ENCODE measurements at regions not wholly inside any gene's neighbourhood (a gene's known extent, or its start where the extent isn't known, plus 50 kb on each side); places are given as distances from the start of the nearest gene placed in this dataset.

- Histone ChIP-seq H3K27ac (ENCODE audit: low read depth, low read length) (no peak overlapping the region), H3K23me2 (ENCODE audit: low read depth, low read length) (no peaks in the 10 kb centered on the region; the same call in 1 of the 2 replicates), H2BK5ac (ENCODE audit: low read depth, low read length) (no peak overlapping the region), H3K4me1 (replicated peaks in 1 of 4; ENCODE audit: control insufficient read depth in 3 of 4, insufficient read depth in 4 of 4, low read length in 3 of 4) (peaks cover 3 to 9% (median 4%) of the 10 kb centered on the region in 4 experiments; a peak in 4 of 7 replicates), H2BK12ac (ENCODE audit: low read depth, low read length) (no peak overlapping the region), H4K91ac (replicated peaks; ENCODE audit: insufficient read length, low read length) (no peak overlapping the region), H3K79me2 (ENCODE audit: control insufficient read depth in 1 of 2, insufficient read depth in 2 of 2, low read length in 2 of 2) (no peaks in the 10 kb centered on the region), H3K9ac (replicated peaks in 1 of 4; ENCODE audit: extremely low read depth in 1 of 4, low read depth in 3 of 4, low read length in 3 of 4) (no peak overlapping the region), H4K8ac (ENCODE audit: extremely low read depth, insufficient read depth, low read length) (no peak overlapping the region), H2AK5ac (ENCODE audit: low read depth, low read length) (no peak overlapping the region), H2BK120ac (replicated peaks; ENCODE audit: low read depth, low read length) (no peak overlapping the region), H3K18ac (ENCODE audit: extremely low read depth, low read length) (peak overlapping the region; percentile 33; the same call in 1 of the 2 replicates), H3K36me3 (ENCODE audit: control insufficient read depth in 2 of 4, insufficient read depth in 4 of 4, low read length in 3 of 4) (no peaks in the 10 kb centered on the region; a peak in 2 of 8 replicates), H3K4ac (replicated peaks; ENCODE audit: insufficient read length, low read depth, low read length) (no peak overlapping the region), H3K79me1 (ENCODE audit: low read depth, low read length) (no peaks in the 10 kb centered on the region), H2BK20ac (ENCODE audit: low read length) (no peak overlapping the region), H3K56ac (replicated peaks; ENCODE audit: insufficient read length, low read depth, low read length) (no peak overlapping the region), H4K20me1 (replicated peaks in 1 of 2; ENCODE audit: control insufficient read depth in 1 of 2, insufficient read depth in 2 of 2, low read length in 2 of 2) (no peaks in the 10 kb centered on the region), H3K9me3 (ENCODE audit: insufficient read depth in 2 of 2, low read depth in 1 of 2, low read length in 1 of 2) (peaks cover 8 to 11% of the 10 kb centered on the region in 2 experiments; a peak in 3 of 4 replicates), H4K5ac (ENCODE audit: insufficient read length, low read depth, low read length) (no peak overlapping the region), H3K23ac (ENCODE audit: insufficient read length) (no peak overlapping the region), H3K14ac (ENCODE audit: insufficient read length) (no peak overlapping the region), H2AFZ (ENCODE audit: low read length) (no peak overlapping the region), H3K4me2 (ENCODE audit: insufficient read depth in 1 of 2, low read depth in 2 of 2, low read length in 2 of 2) (no peak overlapping the region; a peak in 1 of 4 replicates), H3K4me3 (ENCODE audit: extremely low read depth in 1 of 4, insufficient read depth in 2 of 4, low read depth in 3 of 4, low read length in 4 of 4) (no peak overlapping the region), H2BK15ac (ENCODE audit: low read length) (no peak overlapping the region), H3K27me3 (replicated peaks in 1 of 4; ENCODE audit: control insufficient read depth in 3 of 4, extremely low read depth in 1 of 4, insufficient read depth in 3 of 4, low read length in 3 of 4) (no peaks in the 10 kb centered on the region)
- ChIA-PET CTCF (ENCODE audit: partially characterized antibody) (interaction anchor here (0.6 to 1.3 kb wide), 2 partner anchors 14 to 119 kb away, joined by 3 read pairs; no protein-coding TSS in a partner anchor), POLR2A (ENCODE audit: partially characterized antibody) (no interaction called here)
- FAIRE-seq (peak; percentile 79), DNase-seq (ENCODE audit: low read depth in 1 of 2, low spot score in 2 of 2) (peak in 1 of 2 experiments; percentile 53)
- 31% methylated on average over 4 of the region's 4 CpGs; no CpG with 5 or more reads in 1 of the 2 experiments for WGBS, 2 experiments (ENCODE audit: extremely low coverage in 1 of 2, insufficient coverage in 1 of 2, insufficient read length in 1 of 2, insufficient replicate concordance in 2 of 2, low coverage in 1 of 2, low lambda C conversion rate in 2 of 2, missing lambda C conversion rate in 1 of 2)
- TF ChIP-seq RAD21 (IDR thresholded peaks at IDR 0.05 in 1 of 2, conservative IDR thresholded peaks at IDR 0.05 in 1 of 2; ENCODE audit: low read depth in 2 of 2, low read length in 2 of 2) (0 out of 4 replicates have a peak, but pooled peaks of 1 of the 2 experiments have one; percentile 2), TEAD4 (IDR thresholded peaks at IDR 0.05; ENCODE audit: low read depth, low read length) (peak; percentile 44; the same call in 1 of the 2 replicates), GABPA (IDR thresholded peaks at IDR 0.05; ENCODE audit: borderline replicate concordance, insufficient read depth, low read length) (no peak), ATF3 (IDR thresholded peaks at IDR 0.05; ENCODE audit: insufficient read depth, low read depth, low read length) (no peak), NANOG (IDR thresholded peaks at IDR 0.05; ENCODE audit: insufficient read depth, low read depth, low read length, poor library complexity, severe bottlenecking) (peak; percentile 74), CTBP2 (IDR thresholded peaks at IDR 0.05; ENCODE audit: borderline replicate concordance, insufficient read depth, insufficient read length, low read length) (no peak), HDAC2 (IDR thresholded peaks at IDR 0.05; ENCODE audit: borderline replicate concordance in 1 of 2, low read depth in 2 of 2, low read length in 2 of 2) (peak in 1 of 2 experiments; percentile 37; a peak in 1 of 4 replicates), RNF2 (IDR thresholded peaks at IDR 0.05; ENCODE audit: borderline replicate concordance, low read depth, low read length, missing control alignments, poor library complexity, severe bottlenecking) (no peak), KDM1A (IDR thresholded peaks at IDR 0.05; ENCODE audit: borderline replicate concordance, low read length) (no peak), POU5F1 (IDR thresholded peaks at IDR 0.05; ENCODE audit: low read depth, low read length) (0 out of 2 replicates have a peak, but pooled peaks have one; percentile 36), YY1 (IDR thresholded peaks at IDR 0.05; ENCODE audit: low read depth, low read length) (0 out of 2 replicates have a peak, but pooled peaks have one; percentile 24)
Observed at GRCh38 chr4:159540501-159540900, 437.6 kb downstream of the RAPGEF2 start.

Measured in H1 (cell line).